HG02759 (cell line): ENCODE measurements at regions not wholly inside any gene's neighbourhood (a gene's known extent, or its start where the extent isn't known, plus 50 kb on each side); places are given as distances from the start of the nearest gene placed in this dataset.
"Not testable (repeated sequence)": the region's sequence is repeated elsewhere in the genome, so short reads cannot be mapped to it uniquely, and the experiment has no call there.

Experiments
- ATAC-seq: cut with Tn5 transposase; IDR thresholded peaks from one replicate; pipeline ENCODE4 v1.9.1; 2021; ENCODE audit warnings: mild to moderate bottlenecking, moderate library complexity; ENCODE audit not compliant: unreplicated experiment

DNA sequence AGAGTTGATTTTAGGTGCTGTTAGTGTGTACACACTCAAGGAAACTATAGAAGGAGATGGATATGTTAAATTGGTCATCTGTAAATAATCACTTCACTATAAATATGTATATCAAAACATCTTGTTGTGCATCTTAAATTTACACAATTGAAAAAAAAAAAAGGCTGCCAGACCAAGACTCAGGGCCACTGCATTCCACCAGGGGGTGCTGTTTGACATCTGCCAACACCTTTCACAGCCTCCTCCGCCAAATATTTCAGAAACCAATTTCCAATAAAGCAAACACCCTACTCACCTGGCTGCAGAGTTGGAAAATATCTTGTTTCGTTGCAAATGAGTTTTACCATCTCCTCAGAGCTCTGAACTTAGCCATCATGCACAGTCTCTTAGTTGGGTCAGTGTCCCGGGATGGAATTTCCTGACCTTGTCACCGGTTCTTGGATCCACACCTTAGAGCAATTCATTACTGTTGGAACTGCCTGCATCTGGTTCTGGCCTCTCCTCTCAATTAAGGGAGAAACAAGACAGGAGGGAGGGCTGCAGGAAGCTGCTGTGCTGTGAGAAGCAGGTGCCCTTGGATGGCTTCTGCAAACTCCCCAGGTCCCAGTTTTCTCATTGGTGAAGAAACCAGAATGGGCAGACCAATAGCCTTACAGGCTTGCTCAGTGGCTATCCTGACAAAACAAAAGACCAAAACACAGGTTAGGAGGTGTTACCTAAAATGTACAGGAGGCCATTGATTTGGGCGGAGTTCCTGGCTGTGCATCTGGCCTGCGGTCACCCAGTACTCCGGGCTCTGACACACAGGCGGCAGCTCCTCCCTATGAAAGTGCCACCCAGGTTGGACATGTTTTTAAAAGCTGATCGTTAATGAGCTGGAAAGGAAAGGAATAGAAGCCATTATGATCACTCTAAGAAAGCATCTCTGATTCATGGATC, 746.6 kb downstream of the UQCRFS1 start:
- ATAC-seq, result no peak

DNA sequence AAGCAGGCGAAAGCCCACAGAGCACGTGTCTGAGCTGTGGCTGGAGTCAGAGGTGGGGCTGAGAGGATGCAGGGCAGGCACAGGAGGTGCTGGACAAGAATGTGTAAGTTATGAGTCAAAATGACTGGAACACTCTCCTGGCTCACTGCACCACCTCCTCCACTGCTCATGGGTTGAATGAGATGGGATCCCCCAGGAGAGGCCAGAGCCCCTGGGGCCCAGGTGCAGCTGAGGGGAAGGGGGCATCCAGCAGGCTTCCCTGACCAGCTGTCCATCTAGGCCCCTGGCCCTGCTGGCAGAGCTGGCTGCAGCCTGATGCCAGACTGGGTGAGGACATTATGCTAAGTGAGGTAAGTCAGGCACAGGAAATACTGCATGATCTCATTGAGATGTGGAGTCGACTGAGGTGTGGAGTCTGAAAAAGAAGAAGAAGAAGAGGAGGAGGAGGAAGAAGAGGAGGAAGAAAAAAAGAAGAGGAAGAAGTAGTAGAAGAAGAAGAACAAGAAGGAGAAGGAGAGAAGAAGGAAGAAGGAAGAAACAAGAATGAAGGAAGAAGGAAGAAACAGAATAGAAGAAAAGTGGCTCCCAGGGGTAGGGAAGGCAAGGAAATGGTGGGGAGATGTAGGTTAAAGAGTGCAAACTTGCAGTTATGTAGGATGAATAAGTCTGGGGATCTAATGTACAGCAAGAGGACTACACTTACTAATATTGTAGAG, 747.4 kb downstream of the UQCRFS1 start:
- no peak for ATAC-seq

DNA sequence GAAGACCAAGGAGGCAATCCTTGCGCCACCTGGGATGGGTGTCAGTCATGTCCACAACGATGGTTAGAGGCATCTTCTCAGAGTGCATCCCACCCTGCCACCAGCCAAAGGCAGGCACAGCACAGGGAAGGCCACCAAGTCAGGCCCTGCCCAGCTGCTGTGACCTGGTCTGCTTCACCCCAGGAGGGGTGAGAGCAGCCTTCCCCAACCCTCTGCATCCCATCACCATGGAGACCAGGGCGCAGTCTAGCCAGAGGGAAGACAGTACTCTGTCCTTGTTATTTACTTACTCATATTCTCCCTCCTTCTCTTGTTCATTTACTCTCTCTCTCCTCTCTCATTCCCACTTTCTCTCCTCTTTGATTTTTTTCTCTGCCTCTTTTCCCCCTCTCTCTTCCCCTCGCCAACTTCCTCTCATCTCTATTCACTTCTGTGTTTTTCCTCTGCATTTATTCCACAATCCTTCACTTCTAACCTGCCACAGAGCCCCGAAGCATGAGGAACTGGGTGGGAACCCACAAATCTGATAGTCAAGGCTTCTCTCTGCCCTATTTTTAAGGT, 749.4 kb downstream of the UQCRFS1 start:
- no peak for ATAC-seq

DNA sequence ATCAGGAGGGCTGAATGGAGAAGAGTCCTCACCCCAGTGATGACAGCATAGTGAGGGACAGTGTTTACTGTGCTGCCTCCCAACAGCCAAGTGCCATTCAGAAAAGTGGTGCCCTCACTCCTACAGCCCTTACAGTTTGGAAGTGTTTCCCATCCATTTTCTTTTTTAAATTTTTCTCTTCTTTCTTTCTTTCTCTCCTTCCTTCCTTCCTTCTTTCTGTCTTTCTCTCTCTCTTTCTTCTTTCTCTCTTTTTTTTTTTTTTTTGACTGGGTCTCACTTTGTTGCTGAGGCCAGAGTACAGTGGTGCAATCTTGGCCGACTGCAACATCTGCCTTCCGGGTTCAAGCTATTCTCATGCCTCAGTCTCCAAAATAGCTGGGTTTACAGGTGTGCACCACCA, 755.3 kb downstream of the UQCRFS1 start:
- no peak for ATAC-seq

DNA sequence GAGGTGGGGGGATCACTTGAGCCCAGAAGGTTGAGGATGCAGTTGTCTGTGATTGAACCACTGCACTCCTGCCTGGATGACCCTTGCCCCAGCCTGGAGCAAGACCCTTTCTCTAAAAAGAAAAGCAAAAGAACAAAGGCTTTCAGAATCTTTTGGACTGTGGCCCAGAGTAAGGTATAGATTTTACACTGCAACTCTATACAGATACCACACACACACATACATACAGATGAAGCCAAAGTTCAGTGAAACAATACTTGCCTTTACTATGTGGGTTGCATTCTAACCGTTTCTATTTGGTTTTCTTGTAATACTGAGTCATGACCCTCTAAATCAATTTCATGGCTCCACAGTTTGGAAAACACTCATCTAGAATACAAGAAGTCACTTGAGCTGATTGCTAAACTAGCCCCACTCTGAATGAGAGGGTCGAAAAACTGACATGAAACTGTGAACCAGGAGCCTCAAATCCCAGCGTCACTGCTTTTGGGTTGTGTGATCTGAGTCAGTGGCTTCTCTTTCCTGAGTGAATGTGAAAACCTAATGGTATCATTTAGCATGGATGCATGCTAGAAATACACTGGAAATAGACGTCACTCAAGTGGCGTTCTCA, 756.1 kb downstream of the UQCRFS1 start:
- ATAC-seq, result no peak

DNA sequence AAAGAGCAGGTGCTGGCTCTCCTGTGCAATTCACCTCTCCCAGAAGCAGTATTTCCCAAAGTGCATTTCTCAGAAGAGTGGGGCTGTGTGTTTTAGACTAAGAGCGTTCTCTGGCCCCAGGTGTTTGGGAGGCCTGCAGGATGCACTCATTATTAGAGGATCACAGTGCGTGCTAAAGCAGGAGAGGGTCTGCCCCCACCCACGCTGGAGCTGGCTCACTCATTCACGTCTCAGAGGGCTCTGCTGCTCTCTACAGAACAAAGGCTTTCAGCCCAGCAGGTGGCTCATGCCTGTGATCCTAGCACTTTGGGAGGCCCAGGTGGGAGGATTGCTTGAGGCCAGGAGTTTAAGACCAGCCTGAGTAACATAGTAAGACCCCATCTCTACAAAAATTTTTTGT, 756.7 kb downstream of the UQCRFS1 start:
- ATAC-seq, result no peak

DNA sequence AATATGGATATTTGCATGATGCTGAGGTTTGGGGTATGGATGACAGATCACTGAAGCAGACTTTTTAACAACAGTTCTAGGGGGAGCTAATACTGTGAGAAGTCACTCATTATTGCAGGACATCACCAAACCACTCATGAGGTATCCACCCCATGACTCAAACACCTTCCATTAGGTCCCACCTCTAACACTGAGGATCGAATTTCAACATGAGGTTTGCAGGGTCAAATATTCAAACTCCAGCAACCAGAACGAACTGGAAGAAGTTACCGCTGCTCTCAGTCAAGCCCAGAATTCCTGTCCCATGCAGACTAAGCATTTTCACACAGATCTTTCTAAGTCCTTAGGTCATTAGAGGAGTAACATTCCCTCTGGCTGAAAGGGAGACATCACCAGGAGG, 758.9 kb downstream of the UQCRFS1 start:
- no peak for ATAC-seq

DNA sequence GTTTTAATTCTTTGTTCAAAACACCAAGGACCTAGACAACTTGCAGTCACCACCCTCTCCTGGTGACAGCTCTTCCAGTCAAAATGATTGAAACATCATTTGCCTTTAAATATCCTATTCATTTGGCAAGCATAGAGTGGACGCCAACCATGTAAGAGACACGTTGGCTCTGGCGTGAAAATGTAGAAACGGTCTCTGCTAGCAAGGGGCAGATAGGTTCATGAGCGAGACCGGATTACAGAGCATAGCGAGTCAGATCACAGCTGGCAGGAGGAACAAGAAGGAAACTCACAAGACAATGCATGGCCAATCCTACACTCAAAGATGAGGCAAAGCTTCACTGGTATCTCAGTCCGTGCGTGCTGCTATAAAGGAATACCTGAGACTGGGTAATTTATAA, 759.5 kb downstream of the UQCRFS1 start:
- no peak for ATAC-seq

DNA sequence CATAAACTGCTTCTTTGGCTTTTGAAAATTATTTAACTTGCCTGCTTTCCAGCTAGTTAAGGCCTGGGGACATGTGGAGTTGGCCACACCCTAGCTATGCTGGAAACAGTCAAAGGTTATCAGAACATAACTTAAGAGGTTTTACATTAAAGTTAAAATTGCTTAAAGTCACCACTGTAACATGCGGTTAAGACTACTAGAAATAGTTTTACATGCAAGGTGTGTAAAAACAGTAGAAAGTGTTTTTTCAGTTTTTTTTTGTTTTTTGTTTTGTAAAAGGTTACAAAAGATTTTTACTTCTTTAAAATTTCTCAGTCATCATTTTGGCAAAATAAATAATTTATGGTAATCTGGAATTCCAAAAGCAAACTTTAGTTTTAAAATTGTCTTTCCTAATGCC, 763.1 kb downstream of the UQCRFS1 start:
- ATAC-seq, result no peak

DNA sequence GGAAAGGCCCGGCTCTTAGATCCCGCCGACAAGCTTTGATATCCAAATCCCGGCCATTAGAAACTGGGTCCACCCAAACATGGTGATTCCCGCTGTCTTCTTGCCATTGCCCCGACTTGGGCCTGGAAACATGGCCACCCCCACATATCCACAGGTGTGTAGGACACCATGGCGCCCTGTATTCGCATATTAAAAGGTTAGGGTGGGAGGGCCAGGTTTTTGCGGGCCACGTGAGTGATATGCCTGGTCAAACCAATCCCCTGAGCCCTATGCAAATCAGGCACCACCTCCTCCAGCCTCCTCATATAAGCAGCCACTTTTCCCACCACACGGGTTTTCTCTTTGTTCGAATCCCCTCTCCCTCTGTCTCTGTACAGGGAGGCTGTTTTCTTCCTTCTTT, 766.4 kb downstream of the UQCRFS1 start:
- no peak for ATAC-seq

DNA sequence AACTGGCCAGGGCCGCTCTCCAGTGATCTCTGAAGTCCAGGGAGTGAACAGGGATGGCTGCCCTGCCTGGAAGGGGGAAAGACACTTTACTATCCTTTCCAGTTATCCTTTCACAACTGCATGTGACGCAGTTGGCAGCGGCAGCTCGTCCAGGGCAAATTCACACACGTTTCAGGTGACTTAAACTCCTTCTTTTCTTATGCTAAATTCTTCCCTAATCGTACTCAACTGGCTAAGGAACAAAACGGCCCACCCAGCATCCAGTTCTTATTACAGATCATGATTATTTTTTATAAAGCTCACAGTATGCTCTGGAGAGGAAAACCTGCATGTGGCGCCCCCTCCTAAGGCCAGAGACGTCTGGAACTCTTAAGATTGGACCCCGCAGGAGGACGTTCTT, 767.1 kb downstream of the UQCRFS1 start:
- ATAC-seq, result no peak

DNA sequence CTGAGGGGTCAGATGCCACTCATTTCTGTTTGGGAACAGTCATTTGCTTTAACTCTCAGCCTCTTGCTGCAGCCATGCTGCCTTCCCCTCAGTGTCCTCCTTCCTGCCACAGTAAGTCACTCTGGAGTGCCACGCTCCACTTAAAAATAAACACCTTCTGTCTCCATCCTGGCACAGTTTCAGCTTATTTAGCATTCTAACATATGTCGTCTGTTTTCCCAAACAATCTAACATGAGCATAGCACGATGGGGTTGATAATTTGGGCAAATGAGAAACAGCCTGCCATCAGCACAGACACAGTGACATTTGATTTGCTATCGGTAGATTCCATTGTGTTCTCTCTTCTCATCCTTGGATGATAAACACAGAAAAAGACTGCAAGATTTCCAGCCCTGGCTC, 768.6 kb downstream of the UQCRFS1 start:
- ATAC-seq, result no peak

DNA sequence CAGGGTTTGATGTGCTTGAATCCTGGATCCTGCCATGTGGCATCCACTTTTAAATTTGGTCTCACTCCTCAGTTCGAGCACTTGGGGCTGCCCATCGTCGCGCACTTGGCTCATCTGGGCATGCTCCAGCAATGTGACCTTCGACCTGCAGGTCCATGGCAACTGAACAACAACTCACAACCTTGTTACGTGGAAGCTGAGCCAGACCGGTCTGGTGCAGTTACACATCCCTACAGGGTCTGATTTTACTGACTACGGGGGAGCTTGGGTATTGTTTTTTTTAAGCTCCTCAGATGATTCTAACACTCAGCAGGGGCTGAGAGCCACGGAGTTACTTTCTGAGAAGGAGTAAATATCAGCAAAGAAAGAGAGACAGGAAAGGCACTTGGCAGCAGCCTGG, 769.6 kb downstream of the UQCRFS1 start:
- no peak for ATAC-seq

DNA sequence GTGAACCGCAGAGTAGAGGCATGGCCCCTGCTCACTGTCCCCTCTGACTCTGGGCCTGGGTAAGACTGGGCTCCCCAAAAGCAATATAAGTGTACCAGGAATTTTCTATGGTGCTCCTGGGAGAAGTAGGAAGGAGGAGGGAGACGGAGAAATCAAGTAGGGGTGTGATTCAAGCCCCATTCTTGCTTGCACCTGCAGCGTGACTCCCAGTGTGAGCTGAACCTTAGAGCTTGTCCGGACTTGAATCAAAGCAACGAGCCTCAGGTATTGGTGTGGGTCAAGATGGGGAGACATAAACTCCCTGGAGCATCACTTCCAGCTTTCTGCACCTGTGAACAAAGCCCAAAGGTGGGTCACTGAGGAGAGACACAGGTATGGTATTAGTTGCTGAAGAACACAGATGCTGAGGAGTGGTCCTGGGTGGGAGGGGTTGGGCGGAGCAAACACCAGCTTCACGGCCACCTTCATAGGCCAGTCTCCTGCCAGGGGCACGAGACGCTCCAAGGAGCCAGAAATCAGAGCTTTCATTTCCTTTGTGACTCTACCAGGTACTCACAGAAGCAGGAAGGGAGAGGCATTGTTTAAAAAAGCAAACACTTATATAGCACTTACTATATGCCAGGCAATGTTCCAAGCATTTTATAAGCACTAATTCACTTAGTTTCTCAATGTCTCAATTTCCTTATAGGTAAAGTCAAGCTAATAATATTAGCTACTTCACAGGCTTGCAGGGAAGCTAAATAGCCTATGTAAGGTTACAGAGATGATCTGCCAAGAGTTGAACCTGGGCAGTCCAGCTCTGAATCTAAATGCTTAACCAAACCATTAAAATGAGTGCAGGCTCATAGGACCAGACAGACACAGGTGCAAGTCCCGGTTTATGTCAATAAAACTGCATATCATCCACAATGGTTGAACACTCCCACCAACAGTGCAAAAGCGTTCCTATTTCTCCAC, 775.3 kb downstream of the UQCRFS1 start:
- no peak for ATAC-seq

DNA sequence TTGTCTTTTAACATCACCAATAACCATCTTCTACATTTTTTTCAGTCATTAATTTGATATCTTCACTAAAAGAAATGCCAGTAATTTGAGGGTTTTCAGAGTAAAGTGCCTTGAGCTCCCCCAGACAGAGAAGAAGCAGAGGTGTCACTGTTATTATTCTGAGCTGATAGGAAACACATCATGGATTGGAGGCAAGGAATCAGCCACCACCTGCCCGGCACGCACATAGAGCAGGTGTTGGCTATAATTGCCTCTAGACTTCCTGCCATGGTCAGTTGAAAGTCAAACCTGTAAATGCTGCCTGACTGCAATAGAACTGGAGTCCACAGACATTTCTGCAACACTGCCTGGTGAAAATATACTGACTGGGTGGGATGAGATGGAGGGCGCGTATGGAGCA, 776.6 kb downstream of the UQCRFS1 start:
- no peak for ATAC-seq

DNA sequence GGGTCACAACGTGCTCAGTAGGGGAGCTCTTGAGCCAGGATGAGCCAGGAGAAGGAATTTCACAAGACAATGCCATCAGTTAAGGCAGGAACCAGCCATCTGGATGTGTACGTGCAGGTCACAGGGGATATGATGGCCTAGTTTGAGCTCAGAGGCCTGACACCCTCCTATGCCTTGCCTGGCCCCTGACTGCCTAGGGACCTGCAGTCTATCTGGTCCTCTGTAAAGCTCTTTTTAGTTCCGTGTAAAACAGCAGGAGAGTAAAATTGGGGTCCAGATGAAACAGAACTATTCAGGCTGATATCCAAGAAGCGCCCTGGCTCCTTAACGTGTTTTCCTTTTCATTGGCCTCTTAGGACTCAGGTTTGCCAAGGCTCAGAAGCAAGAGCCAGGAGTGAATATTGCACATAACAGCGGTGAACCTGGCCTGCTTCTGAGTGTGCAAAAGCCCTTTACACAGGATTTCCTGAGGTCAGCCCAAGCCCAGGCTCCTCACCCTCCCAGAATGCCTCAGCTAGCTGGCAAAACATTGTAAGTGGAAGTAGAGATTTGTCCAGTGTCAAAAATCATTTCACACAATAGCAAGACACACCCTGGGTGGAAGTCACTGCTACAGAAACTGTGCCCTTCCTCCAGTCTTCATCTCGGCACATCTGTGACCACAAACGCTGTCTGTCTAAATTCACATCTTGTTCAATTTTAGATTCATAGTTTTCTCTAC, 777.2 kb downstream of the UQCRFS1 start:
- ATAC-seq, result no peak

DNA sequence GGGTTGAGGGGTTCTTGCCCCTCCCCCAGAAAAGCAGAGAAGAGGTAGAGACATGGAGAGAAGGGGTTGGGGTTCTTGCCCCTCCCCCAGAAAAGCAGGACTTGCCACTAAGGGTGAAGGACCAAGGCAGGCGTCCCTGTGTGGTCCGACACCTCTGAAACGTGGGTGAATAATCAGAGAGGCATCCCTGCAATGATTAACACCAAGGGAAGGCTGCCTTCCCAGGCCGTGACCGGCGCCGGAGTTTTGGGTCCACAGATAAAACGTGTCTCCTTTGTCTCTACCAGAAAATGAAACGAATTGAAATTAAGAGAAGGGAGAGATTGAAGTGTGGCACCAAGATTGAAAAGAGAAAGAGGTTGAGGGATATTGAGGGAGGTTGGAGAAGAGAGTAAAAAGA, 778.2 kb downstream of the UQCRFS1 start:
- ATAC-seq, result not testable (repeated sequence)

DNA sequence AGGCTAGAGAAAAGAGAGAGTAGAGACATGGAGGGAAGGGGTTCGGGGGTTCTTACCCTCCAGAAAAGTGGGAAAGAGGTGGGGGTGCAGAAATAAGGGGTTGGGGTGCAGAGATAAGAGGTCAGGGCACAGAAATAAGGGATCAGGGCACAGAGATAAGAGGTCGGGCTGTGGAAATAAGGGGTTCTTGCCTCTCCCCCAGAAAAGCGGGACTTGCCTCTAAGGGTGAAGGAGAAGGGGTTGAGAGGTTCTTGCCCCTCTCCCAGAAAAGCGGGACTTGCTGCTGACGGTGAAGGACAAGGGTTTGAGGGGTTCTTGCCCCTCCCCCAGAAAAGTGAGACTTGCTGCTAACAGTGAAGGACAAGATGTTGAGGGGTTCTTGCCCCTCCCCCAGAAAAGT, 778.6 kb downstream of the UQCRFS1 start:
- not testable (repeated sequence) for ATAC-seq

DNA sequence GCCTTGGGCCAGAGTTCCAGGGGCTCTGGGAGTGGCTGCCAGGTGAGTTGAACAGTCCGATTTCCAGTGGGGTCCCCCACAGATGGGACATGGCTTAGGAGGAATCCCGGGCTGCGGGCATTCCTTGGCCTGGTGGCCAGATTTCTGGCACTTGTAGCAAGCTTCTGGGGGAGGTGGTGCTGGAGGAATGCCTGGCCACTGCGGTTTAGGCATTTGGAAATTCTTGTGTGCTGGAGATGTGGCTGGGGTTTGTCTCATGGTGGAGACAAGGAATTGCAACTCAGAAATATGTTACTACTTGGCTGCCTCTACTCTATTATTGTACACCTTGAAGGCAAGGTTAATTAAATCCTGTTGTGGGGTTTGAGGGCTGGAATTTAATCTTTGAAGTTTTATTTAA, 779.8 kb downstream of the UQCRFS1 start:
- ATAC-seq, result not testable (repeated sequence)

DNA sequence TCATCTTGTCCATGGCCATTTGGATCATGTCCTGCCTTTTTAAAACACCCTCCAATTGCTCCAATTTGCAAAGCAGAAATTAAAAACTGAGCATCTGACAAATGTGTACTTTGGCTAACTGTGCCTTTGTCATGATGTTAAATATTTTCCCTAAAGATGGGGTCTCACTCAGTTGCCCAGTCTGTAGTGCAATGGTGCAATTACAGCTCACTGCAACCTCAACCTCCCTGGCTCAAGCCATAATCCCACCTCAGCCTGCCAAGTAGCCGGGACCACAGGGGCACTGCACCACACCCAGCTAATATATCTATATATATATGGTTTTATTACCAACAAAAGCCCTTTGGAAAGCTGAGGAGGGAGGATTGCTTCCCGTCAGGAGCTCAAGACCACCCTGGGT, 782.7 kb downstream of the UQCRFS1 start:
- no peak for ATAC-seq
